ENCODE measurements at regions not wholly inside any gene's neighbourhood (a gene's known extent, or its start where the extent isn't known, plus 50 kb on each side); places are given as distances from the start of the nearest gene placed in this dataset.

DNA sequence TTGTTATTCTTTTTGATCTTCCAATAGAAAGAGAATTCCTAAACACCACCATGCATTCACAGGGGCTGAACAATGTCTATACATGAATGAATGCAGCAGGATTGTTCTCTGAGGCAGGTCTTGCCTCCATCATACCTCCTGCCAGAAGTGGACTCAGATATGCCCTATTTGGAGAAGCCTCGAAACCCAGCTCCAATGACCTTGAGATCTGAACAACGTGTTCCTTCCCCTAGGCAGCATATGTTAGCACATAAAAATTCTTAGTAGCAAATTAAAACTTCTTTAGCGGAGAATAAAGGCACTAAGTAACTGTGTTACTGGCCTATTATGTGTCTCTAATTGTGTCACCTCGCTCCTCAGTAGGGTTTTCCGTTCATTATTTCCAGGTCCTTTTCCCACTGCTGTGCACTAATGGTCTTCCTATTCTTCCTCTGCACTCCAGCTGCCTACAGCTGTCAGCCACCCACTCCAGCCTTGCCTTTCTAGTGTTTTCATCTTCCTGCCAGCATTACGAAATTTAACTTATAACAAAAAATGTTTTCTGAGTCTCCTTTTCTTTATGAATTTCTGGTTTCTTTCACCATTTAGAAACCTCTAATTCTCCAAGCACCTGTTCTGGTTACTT lies 62.6 kb upstream of the IGF1 start:
- TF ChIP-seq SIN3A (conservative IDR thresholded peaks at IDR 0.05 in 1 of 2, IDR thresholded peaks at IDR 0.05 in 1 of 2; ENCODE audit: low read depth in 1 of 2, low read length in 2 of 2) (no peak), POLR2A (IDR thresholded peaks at IDR 0.05; ENCODE audit: control extremely low read depth in 1 of 2, low read depth in 2 of 2, low read length in 2 of 2) (no peak), POLR2AphosphoS5 (IDR thresholded peaks at IDR 0.05; ENCODE audit: low read depth, low read length) (no peak)
- TF ChIP-seq, protein P1, sequence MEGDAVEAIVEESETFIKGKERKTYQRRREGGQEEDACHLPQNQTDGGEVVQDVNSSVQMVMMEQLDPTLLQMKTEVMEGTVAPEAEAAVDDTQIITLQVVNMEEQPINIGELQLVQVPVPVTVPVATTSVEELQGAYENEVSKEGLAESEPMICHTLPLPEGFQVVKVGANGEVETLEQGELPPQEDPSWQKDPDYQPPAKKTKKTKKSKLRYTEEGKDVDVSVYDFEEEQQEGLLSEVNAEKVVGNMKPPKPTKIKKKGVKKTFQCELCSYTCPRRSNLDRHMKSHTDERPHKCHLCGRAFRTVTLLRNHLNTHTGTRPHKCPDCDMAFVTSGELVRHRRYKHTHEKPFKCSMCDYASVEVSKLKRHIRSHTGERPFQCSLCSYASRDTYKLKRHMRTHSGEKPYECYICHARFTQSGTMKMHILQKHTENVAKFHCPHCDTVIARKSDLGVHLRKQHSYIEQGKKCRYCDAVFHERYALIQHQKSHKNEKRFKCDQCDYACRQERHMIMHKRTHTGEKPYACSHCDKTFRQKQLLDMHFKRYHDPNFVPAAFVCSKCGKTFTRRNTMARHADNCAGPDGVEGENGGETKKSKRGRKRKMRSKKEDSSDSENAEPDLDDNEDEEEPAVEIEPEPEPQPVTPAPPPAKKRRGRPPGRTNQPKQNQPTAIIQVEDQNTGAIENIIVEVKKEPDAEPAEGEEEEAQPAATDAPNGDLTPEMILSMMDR (IDR thresholded peaks at IDR 0.05; ENCODE audit: control extremely low read depth in 1 of 3, insufficient read depth in 1 of 3, low read depth in 1 of 3, low read length in 3 of 3): no peak

Data from H1 (cell line).